GM10266 (cell line): ENCODE measurements at regions not wholly inside any gene's neighbourhood (a gene's known extent, or its start where the extent isn't known, plus 50 kb on each side); places are given as distances from the start of the nearest gene placed in this dataset.

Experiments
- DNase-seq: peaks from one replicate; pipeline ENCODE4 v3.0.0; 2012; ENCODE audit errors: extremely low spot score
- CTCF ChIP-seq: IDR thresholded peaks from 2 replicates; pipeline ENCODE4 v1.5.1; 2012; ENCODE audit warnings: mild to moderate bottlenecking, low read depth; ENCODE audit not compliant: control insufficient read depth, insufficient read depth; ENCODE audit errors: missing control alignments

- TF ChIP-seq CTCF, result no peak
- no peak for DNase-seq
Measured at GRCh38 chr1:242877229-242877628, 352.7 kb upstream of the PLD5 start.

- no peak for DNase-seq
- no peak for TF ChIP-seq CTCF
Measured at GRCh38 chr1:242876030-242876429, 351.5 kb upstream of the PLD5 start.

GRCh38 chr1:242873661-242874060, 349.2 kb upstream of the PLD5 start:
- no peak for TF ChIP-seq CTCF
- no peak for DNase-seq

GRCh38 chr1:242872521-242872920, 348.0 kb upstream of the PLD5 start:
- TF ChIP-seq CTCF, result no peak
- no peak for DNase-seq

- TF ChIP-seq CTCF, result no peak
- no peak for DNase-seq
Measured at GRCh38 chr1:242871471-242872030, 347.1 kb upstream of the PLD5 start.

- no peak for DNase-seq
- no peak for TF ChIP-seq CTCF
Measured at GRCh38 chr1:242870966-242871365, 346.5 kb upstream of the PLD5 start.

- no peak for DNase-seq
- TF ChIP-seq CTCF, result no peak
Measured at GRCh38 chr1:242856289-242856688, 331.8 kb upstream of the PLD5 start.
